ENCODE measurements at regions not wholly inside any gene's neighbourhood (a gene's known extent, or its start where the extent isn't known, plus 50 kb on each side); places are given as distances from the start of the nearest gene placed in this dataset.

DNA sequence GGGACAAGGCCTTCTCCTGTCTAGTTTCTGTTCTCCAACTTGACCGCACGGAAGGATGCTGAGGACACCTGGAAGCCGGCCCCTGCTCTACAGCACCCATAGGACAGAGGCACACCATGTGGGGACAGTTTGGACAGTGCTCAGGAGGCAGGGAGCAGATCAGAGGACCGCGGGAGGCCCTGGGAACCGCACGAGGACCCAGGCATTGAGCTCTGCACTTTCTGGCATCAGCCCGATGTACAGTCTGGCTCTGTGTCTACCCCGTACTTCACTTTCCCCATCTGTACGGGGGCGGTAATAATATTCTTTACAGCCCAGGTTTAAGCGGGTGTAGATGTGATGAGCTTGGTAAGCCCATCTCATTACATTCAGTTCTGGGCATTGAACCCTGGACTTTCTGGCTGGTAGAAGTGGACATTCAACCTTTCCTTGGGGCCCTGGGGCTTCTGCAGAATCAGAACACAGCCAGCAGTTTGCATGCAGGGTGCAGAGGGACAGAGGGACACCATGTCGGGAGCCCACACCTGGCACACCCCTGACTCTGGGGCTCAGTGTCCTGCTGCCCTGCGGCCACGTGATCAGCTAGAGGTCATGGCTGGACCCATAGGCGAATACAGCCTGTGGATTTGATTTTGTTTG lies 258.7 kb downstream of the SEC14L1 start:
- TF ChIP-seq, protein P1, sequence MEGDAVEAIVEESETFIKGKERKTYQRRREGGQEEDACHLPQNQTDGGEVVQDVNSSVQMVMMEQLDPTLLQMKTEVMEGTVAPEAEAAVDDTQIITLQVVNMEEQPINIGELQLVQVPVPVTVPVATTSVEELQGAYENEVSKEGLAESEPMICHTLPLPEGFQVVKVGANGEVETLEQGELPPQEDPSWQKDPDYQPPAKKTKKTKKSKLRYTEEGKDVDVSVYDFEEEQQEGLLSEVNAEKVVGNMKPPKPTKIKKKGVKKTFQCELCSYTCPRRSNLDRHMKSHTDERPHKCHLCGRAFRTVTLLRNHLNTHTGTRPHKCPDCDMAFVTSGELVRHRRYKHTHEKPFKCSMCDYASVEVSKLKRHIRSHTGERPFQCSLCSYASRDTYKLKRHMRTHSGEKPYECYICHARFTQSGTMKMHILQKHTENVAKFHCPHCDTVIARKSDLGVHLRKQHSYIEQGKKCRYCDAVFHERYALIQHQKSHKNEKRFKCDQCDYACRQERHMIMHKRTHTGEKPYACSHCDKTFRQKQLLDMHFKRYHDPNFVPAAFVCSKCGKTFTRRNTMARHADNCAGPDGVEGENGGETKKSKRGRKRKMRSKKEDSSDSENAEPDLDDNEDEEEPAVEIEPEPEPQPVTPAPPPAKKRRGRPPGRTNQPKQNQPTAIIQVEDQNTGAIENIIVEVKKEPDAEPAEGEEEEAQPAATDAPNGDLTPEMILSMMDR (IDR thresholded peaks at IDR 0.05; ENCODE audit: low read depth, low read length), result no peak
- TF ChIP-seq EZH2phosphoT487 (IDR thresholded peaks at IDR 0.05; ENCODE audit: low read depth), result no peak

Data from OCI-LY3 (cell line).